H1 (cell line): ENCODE measurements at regions not wholly inside any gene's neighbourhood (a gene's known extent, or its start where the extent isn't known, plus 50 kb on each side); places are given as distances from the start of the nearest gene placed in this dataset.
"Not testable (repeated sequence)": the region's sequence is repeated elsewhere in the genome, so short reads cannot be mapped to it uniquely, and the experiment has no call there.

Experiments
- FOSL1 ChIP-seq: IDR thresholded peaks from 2 replicates; pipeline ENCODE4 v1.6.1; 2011; ENCODE audit warnings: mild to moderate bottlenecking, low read depth, low read length, moderate library complexity; ENCODE audit not compliant: insufficient read depth
- HDAC6 ChIP-seq: IDR thresholded peaks from one replicate; pipeline ENCODE4 v1.7.1; 2012; ENCODE audit warnings: low read depth, mild to moderate bottlenecking, inconsistent platforms, low read length, moderate library complexity
- JUN ChIP-seq: IDR thresholded peaks from 2 replicates; pipeline ENCODE4 v1.6.1; 2011; ENCODE audit warnings: low read depth, mild to moderate bottlenecking, improper control_type of control experiment, low read length
- POLR2A ChIP-seq, 2 experiments: IDR thresholded peaks; 1 replicate in 1 of 2; 2 replicates in 1 of 2; pipeline ENCODE4 v1.6.1; 2011; ENCODE audit warnings: low read depth in 2 of 2, low read length in 2 of 2, mild to moderate bottlenecking in 2 of 2; ENCODE audit errors: control extremely low read depth in 1 of 2
- RXRA ChIP-seq: IDR thresholded peaks from 2 replicates; pipeline ENCODE4 v1.6.1; 2011; ENCODE audit warnings: low read depth, mild to moderate bottlenecking, low read length, moderate library complexity; ENCODE audit not compliant: insufficient read depth
- SAP30 ChIP-seq: fragments of 300-600 bp; sonication (generic); IDR thresholded peaks from 2 replicates; pipeline ENCODE4 v1.7.1; 2012; ENCODE audit warnings: low read length, moderate library complexity, mild to moderate bottlenecking, inconsistent platforms; ENCODE audit not compliant: insufficient read depth, insufficient replicate concordance
- SP1 ChIP-seq: IDR thresholded peaks from 2 replicates; pipeline ENCODE4 v1.6.1; 2011; ENCODE audit warnings: low read depth, low read length
- TAF1 ChIP-seq: IDR thresholded peaks from 2 replicates; pipeline ENCODE4 v1.6.1; 2011; ENCODE audit warnings: mild to moderate bottlenecking, low read depth, low read length
- TF ChIP-seq, protein P1 (sequence below): fragments of 300-600 bp; sonication (generic); IDR thresholded peaks from 2 replicates; pipeline ENCODE4 v1.7.1; 2012; ENCODE audit warnings: low read length, moderate library complexity, mild to moderate bottlenecking, inconsistent platforms; ENCODE audit not compliant: insufficient replicate concordance
- TF ChIP-seq, protein P2 (sequence below), 3 experiments: IDR thresholded peaks; 1 replicate in 2 of 3; 2 replicates in 1 of 3; pipeline versions ENCODE4 v1.5.1 to v1.6.1; 2011; ENCODE audit warnings: low read length in 3 of 3, mild to moderate bottlenecking in 3 of 3, inconsistent platforms in 2 of 3, low read depth in 1 of 3, moderate library complexity in 1 of 3; ENCODE audit not compliant: insufficient read depth in 1 of 3; ENCODE audit errors: control extremely low read depth in 1 of 3
- TF ChIP-seq, protein P3 (sequence below): IDR thresholded peaks from 2 replicates; pipeline ENCODE4 v1.6.1; 2012; ENCODE audit warnings: low read length, inconsistent platforms

DNA sequence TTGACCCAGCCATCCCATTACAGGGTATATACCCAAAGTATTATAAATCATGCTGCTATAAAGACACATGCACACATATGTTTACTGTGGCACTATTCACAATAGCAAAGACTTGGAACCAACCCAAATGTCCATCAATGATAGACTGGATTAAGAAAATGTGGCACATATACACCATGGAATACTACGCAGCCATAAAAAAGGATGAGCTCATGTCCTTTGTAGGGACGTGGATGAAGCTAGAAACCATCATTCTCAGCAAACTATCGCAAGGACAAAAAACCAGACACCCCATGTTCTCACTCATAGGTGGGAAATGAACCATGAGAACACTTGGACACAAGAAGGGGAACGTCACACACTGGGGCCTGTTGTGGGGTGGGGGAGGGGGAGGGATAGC, 527.9 kb downstream of the UQCRFS1 start:
- TF ChIP-seq SAP30; POLR2A (IDR thresholded peaks at IDR 0.05; ENCODE audit: control extremely low read depth in 1 of 2, low read depth in 2 of 2, low read length in 2 of 2); RXRA; FOSL1; HDAC6; TAF1; JUN; SP1: not testable (repeated sequence)
- TF ChIP-seq, protein P1, sequence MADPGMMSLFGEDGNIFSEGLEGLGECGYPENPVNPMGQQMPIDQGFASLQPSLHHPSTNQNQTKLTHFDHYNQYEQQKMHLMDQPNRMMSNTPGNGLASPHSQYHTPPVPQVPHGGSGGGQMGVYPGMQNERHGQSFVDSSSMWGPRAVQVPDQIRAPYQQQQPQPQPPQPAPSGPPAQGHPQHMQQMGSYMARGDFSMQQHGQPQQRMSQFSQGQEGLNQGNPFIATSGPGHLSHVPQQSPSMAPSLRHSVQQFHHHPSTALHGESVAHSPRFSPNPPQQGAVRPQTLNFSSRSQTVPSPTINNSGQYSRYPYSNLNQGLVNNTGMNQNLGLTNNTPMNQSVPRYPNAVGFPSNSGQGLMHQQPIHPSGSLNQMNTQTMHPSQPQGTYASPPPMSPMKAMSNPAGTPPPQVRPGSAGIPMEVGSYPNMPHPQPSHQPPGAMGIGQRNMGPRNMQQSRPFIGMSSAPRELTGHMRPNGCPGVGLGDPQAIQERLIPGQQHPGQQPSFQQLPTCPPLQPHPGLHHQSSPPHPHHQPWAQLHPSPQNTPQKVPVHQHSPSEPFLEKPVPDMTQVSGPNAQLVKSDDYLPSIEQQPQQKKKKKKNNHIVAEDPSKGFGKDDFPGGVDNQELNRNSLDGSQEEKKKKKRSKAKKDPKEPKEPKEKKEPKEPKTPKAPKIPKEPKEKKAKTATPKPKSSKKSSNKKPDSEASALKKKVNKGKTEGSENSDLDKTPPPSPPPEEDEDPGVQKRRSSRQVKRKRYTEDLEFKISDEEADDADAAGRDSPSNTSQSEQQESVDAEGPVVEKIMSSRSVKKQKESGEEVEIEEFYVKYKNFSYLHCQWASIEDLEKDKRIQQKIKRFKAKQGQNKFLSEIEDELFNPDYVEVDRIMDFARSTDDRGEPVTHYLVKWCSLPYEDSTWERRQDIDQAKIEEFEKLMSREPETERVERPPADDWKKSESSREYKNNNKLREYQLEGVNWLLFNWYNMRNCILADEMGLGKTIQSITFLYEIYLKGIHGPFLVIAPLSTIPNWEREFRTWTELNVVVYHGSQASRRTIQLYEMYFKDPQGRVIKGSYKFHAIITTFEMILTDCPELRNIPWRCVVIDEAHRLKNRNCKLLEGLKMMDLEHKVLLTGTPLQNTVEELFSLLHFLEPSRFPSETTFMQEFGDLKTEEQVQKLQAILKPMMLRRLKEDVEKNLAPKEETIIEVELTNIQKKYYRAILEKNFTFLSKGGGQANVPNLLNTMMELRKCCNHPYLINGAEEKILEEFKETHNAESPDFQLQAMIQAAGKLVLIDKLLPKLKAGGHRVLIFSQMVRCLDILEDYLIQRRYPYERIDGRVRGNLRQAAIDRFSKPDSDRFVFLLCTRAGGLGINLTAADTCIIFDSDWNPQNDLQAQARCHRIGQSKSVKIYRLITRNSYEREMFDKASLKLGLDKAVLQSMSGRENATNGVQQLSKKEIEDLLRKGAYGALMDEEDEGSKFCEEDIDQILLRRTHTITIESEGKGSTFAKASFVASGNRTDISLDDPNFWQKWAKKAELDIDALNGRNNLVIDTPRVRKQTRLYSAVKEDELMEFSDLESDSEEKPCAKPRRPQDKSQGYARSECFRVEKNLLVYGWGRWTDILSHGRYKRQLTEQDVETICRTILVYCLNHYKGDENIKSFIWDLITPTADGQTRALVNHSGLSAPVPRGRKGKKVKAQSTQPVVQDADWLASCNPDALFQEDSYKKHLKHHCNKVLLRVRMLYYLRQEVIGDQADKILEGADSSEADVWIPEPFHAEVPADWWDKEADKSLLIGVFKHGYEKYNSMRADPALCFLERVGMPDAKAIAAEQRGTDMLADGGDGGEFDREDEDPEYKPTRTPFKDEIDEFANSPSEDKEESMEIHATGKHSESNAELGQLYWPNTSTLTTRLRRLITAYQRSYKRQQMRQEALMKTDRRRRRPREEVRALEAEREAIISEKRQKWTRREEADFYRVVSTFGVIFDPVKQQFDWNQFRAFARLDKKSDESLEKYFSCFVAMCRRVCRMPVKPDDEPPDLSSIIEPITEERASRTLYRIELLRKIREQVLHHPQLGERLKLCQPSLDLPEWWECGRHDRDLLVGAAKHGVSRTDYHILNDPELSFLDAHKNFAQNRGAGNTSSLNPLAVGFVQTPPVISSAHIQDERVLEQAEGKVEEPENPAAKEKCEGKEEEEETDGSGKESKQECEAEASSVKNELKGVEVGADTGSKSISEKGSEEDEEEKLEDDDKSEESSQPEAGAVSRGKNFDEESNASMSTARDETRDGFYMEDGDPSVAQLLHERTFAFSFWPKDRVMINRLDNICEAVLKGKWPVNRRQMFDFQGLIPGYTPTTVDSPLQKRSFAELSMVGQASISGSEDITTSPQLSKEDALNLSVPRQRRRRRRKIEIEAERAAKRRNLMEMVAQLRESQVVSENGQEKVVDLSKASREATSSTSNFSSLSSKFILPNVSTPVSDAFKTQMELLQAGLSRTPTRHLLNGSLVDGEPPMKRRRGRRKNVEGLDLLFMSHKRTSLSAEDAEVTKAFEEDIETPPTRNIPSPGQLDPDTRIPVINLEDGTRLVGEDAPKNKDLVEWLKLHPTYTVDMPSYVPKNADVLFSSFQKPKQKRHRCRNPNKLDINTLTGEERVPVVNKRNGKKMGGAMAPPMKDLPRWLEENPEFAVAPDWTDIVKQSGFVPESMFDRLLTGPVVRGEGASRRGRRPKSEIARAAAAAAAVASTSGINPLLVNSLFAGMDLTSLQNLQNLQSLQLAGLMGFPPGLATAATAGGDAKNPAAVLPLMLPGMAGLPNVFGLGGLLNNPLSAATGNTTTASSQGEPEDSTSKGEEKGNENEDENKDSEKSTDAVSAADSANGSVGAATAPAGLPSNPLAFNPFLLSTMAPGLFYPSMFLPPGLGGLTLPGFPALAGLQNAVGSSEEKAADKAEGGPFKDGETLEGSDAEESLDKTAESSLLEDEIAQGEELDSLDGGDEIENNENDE, result not testable (repeated sequence)
- TF ChIP-seq, protein P2, sequence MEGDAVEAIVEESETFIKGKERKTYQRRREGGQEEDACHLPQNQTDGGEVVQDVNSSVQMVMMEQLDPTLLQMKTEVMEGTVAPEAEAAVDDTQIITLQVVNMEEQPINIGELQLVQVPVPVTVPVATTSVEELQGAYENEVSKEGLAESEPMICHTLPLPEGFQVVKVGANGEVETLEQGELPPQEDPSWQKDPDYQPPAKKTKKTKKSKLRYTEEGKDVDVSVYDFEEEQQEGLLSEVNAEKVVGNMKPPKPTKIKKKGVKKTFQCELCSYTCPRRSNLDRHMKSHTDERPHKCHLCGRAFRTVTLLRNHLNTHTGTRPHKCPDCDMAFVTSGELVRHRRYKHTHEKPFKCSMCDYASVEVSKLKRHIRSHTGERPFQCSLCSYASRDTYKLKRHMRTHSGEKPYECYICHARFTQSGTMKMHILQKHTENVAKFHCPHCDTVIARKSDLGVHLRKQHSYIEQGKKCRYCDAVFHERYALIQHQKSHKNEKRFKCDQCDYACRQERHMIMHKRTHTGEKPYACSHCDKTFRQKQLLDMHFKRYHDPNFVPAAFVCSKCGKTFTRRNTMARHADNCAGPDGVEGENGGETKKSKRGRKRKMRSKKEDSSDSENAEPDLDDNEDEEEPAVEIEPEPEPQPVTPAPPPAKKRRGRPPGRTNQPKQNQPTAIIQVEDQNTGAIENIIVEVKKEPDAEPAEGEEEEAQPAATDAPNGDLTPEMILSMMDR (IDR thresholded peaks at IDR 0.05; ENCODE audit: control extremely low read depth in 1 of 3, insufficient read depth in 1 of 3, low read depth in 1 of 3, low read length in 3 of 3), result not testable (repeated sequence)
- TF ChIP-seq, protein P3, sequence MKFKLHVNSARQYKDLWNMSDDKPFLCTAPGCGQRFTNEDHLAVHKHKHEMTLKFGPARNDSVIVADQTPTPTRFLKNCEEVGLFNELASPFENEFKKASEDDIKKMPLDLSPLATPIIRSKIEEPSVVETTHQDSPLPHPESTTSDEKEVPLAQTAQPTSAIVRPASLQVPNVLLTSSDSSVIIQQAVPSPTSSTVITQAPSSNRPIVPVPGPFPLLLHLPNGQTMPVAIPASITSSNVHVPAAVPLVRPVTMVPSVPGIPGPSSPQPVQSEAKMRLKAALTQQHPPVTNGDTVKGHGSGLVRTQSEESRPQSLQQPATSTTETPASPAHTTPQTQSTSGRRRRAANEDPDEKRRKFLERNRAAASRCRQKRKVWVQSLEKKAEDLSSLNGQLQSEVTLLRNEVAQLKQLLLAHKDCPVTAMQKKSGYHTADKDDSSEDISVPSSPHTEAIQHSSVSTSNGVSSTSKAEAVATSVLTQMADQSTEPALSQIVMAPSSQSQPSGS, result not testable (repeated sequence)
